Kidney epithelial cell (primary cell): ENCODE measurements at regions not wholly inside any gene's neighbourhood (a gene's known extent, or its start where the extent isn't known, plus 50 kb on each side); places are given as distances from the start of the nearest gene placed in this dataset.
A peak's percentile ranks its signal among the peaks of the same experiment; 100 is the strongest.

ENCODE experiments used
- DNase-seq: peaks from one replicate; pipeline ENCODE4 v3.0.0-alpha.2; 2010; ENCODE audit warnings: low read depth
- H3K27me3 ChIP-seq: 2 replicates; pipeline ENCODE4 v1.6.0; 2011; ENCODE audit warnings: low read length; ENCODE audit not compliant: control insufficient read depth, insufficient read depth
- H3K36me3 ChIP-seq: 2 replicates; pipeline ENCODE4 v1.5.1; 2011; ENCODE audit warnings: low read length; ENCODE audit not compliant: control insufficient read depth, insufficient read depth
- H3K4me3 ChIP-seq: 2 replicates; pipeline ENCODE4 v1.5.1; 2011; ENCODE audit warnings: low read depth, mild to moderate bottlenecking, control low read depth, low read length
- TF ChIP-seq, protein P1 (sequence below): IDR thresholded peaks from 2 replicates; pipeline ENCODE4 v1.5.1; 2011; ENCODE audit warnings: mild to moderate bottlenecking, moderate library complexity, low read length, control low read depth, inconsistent platforms; ENCODE audit not compliant: insufficient read depth, poor library complexity, severe bottlenecking

DNA sequence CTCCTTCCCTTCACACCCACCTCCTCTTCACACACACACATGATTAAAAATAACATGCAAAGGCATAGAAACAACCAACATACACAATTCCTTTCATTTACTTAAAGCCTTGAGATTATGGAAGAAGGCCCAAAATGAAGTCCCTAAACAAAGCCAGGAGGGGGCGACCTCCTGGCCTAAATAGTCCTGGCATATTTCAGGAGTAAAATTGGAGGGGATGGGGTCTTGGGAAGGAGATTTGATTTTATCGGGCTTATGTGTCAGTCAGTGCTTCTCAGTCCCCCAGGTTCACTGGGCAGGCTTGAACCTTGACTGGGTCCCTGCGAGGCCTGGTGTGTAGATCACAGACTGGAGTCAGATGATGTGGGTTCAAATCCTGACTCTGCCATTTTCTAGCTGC, 266.4 kb downstream of the SAMD5 start:
- no peak for DNase-seq
- Histone ChIP-seq H3K36me3 (no peaks in the 10 kb centered on the region), H3K4me3 (no peak overlapping the region), H3K27me3 (no peaks in the 10 kb centered on the region)
- TF ChIP-seq, protein P1, sequence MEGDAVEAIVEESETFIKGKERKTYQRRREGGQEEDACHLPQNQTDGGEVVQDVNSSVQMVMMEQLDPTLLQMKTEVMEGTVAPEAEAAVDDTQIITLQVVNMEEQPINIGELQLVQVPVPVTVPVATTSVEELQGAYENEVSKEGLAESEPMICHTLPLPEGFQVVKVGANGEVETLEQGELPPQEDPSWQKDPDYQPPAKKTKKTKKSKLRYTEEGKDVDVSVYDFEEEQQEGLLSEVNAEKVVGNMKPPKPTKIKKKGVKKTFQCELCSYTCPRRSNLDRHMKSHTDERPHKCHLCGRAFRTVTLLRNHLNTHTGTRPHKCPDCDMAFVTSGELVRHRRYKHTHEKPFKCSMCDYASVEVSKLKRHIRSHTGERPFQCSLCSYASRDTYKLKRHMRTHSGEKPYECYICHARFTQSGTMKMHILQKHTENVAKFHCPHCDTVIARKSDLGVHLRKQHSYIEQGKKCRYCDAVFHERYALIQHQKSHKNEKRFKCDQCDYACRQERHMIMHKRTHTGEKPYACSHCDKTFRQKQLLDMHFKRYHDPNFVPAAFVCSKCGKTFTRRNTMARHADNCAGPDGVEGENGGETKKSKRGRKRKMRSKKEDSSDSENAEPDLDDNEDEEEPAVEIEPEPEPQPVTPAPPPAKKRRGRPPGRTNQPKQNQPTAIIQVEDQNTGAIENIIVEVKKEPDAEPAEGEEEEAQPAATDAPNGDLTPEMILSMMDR, result peak; percentile 23

DNA sequence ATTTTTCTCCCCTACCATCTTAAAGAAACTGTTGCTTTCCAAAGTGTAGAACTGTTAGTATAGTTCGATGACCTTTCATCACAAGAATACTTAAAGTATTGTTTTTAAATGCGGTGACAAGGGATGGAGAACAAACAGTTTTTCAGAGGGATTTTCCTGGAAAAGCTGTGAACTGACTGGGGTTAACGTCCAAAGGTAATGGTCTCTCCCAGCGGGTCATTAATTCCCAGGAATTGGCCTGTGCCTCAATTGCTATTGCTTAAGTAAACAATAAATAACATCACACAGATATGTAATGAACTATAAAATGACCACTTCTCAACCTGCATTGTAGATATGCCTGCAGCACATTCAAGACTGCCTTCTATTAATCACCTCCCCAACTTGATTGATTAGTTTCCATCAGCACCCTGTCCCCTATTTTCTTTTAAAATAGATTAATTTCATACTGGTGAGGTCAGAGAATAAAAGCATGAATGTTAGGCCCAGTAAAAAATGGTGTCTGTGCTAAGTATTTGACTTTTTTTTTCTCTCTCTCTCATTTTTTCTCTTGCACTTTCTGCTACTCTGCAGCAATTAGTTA, 268.2 kb downstream of the SAMD5 start:
- TF ChIP-seq, protein P1, result no peak
- no peak overlapping the region for H3K4me3 ChIP-seq
- H3K27me3 ChIP-seq, result no peaks in the 10 kb centered on the region
- no peaks in the 10 kb centered on the region for H3K36me3 ChIP-seq
- no peak for DNase-seq

DNA sequence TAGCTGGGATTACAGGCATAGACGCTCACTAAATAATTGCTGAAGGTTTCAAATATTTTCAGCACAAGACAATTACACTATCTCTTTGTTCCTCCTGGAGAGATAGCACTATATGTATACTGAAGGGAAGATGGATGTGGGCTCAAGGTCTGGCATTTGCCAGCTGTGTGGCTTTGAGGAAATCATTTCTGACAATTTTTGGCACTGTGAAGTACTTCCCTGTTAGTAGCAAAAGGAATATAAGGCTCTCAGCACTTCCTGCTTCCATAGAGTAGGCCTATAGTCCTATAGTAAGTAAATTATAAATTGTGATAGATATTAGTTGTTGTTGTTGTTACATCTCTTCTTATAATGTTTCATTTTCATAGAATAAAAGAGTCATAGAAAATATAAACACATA, 271.1 kb downstream of the SAMD5 start:
- Histone ChIP-seq H3K36me3 (no peaks in the 10 kb centered on the region), H3K4me3 (no peak overlapping the region), H3K27me3 (no peaks in the 10 kb centered on the region)
- DNase-seq, result no peak
- TF ChIP-seq, protein P1, result no peak

DNA sequence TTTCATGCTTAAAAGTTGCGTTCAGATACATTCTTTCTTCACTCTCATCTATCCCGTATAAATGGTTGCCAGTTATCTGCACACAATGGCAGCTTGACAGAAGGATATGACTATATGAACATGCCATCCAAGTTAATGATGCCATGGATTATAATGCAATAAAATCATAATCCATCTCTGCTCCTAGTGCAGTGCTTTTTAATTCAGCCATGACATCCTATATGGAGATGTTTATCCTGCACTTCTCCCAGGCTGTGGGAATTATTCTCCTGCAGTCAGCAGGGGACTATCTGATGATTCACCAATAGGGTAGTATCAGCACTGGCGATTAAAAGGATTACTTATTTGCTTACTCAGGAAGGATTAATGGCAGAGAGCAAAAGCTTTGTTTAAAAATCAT, 273.8 kb downstream of the SAMD5 start:
- Histone ChIP-seq H3K36me3 (no peaks in the 10 kb centered on the region), H3K4me3 (no peak overlapping the region), H3K27me3 (no peaks in the 10 kb centered on the region)
- TF ChIP-seq, protein P1, result no peak
- peak; percentile 61 for DNase-seq

DNA sequence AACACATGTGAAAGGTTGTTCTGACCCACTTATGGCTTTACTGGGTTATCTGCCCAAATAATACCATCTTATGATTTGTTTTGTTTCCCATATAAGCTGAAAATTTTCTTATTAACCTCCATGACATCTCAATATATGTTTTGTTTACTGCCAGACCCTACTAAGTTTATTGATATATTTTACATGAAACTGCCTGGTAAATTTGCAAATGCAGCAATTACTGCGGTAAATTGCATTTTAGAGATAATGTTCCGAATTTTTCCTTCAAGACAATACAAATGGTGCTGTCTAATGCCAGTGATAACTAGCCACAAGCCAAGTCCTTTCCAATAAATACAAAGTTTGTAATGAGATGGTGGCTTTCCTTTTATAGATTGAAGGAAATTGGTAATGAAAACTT, 275.9 kb downstream of the SAMD5 start:
- Histone ChIP-seq H3K36me3 (no peaks in the 10 kb centered on the region), H3K27me3 (no peaks in the 10 kb centered on the region), H3K4me3 (no peak overlapping the region)
- TF ChIP-seq, protein P1, result no peak
- DNase-seq, result no peak

DNA sequence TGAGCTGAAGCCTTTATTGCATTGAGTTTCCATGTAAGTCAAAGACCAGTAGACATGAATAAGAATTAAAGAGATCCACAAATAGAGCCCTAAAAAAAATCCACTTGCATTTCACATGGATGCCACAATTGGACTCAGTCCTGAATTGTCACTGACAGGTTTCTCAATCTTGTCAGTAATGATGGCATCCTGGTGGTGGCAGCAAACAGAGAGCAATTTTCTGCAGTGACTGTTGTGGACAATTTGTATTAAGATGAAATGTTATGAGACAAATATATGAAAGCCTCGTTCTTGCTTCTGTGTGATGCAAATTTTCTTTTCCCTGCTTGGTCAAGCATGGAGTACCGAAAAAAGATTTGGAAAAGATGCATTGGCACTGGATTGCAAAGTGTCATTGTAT, 278.9 kb downstream of the SAMD5 start:
- no peaks in the 10 kb centered on the region for H3K27me3 ChIP-seq
- H3K36me3 ChIP-seq, result no peaks in the 10 kb centered on the region
- H3K4me3 ChIP-seq, result no peak overlapping the region
- TF ChIP-seq, protein P1, result no peak
- no peak for DNase-seq
